ENCODE measurements at regions not wholly inside any gene's neighbourhood (a gene's known extent, or its start where the extent isn't known, plus 50 kb on each side); places are given as distances from the start of the nearest gene placed in this dataset.

DNA sequence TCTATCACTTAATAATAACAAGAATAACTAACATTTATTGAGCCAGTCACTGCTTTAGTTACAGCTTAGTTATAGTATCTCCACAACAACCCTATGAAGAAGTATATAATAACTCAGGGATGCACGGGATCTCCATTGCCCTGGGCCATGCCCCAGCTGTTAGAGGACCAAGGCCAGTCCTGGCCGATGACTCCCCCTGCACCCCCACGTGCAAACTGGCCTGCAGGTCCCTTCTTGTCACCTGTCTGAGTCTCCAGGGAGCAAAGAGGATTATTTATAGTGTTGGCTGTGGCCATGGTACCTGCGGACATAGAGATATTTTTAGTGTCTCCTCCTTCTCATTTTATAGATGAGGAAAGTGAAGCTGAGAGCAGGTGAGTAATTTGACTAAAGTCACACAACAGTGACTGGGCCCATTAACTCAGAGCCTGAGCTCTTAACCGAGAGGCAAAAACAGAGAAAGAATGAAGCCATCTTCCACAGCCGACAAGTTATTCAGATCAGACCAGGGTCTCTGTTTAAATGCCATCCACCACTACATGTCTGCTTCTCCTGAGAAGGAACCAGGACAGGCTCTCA is 94.4 kb downstream of the TMEM215 start:
- TF ChIP-seq, protein P1, sequence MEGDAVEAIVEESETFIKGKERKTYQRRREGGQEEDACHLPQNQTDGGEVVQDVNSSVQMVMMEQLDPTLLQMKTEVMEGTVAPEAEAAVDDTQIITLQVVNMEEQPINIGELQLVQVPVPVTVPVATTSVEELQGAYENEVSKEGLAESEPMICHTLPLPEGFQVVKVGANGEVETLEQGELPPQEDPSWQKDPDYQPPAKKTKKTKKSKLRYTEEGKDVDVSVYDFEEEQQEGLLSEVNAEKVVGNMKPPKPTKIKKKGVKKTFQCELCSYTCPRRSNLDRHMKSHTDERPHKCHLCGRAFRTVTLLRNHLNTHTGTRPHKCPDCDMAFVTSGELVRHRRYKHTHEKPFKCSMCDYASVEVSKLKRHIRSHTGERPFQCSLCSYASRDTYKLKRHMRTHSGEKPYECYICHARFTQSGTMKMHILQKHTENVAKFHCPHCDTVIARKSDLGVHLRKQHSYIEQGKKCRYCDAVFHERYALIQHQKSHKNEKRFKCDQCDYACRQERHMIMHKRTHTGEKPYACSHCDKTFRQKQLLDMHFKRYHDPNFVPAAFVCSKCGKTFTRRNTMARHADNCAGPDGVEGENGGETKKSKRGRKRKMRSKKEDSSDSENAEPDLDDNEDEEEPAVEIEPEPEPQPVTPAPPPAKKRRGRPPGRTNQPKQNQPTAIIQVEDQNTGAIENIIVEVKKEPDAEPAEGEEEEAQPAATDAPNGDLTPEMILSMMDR (IDR thresholded peaks at IDR 0.05), result no peak
- no peak for TF ChIP-seq POLR2A (IDR thresholded peaks at IDR 0.05)
- no peak for TF ChIP-seq EP300 (IDR thresholded peaks at IDR 0.05)
